H1 (cell line): ENCODE measurements at regions not wholly inside any gene's neighbourhood (a gene's known extent, or its start where the extent isn't known, plus 50 kb on each side); places are given as distances from the start of the nearest gene placed in this dataset.

Experiments
- POU5F1 ChIP-seq: IDR thresholded peaks from 2 replicates; pipeline ENCODE4 v1.6.1; 2011; ENCODE audit warnings: low read depth, mild to moderate bottlenecking, low read length, moderate library complexity
- TF ChIP-seq, protein P1 (sequence below): IDR thresholded peaks from 2 replicates; pipeline ENCODE4 v1.6.1; 2012; ENCODE audit warnings: inconsistent platforms

DNA sequence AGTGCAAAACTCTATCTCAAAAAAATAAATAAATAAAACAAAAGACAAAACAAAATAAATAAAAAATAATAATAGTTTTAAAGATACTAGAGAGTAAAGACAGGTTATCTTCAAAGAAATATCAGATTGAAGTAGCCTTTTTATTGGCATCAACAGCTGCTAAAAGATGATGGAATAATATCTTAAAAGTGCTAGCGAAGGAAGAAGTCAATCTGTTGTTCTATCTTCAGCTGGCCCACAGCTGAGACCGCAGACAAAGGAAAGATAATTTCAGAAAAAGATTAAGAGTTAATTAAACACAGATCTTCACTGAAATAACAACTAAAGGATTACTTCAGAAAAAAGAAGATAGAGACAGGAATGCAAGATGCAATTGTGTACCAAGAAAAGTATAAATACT is 130.2 kb upstream of the PKDCC start (continued):
- TF ChIP-seq, protein P1, sequence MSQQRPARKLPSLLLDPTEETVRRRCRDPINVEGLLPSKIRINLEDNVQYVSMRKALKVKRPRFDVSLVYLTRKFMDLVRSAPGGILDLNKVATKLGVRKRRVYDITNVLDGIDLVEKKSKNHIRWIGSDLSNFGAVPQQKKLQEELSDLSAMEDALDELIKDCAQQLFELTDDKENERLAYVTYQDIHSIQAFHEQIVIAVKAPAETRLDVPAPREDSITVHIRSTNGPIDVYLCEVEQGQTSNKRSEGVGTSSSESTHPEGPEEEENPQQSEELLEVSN, result no peak
- TF ChIP-seq POU5F1, result no peak
